HEK293 (cell line): ENCODE measurements at regions not wholly inside any gene's neighbourhood (a gene's known extent, or its start where the extent isn't known, plus 50 kb on each side); places are given as distances from the start of the nearest gene placed in this dataset.

Experiments
- CTCF ChIA-PET: fragments of 350-600 bp; formaldehyde crosslinking; extraction: SDS; loops from one replicate; lab custom pipeline; 2021; ENCODE audit warnings: antibody characterized with exemption; lab: Yijun Ruan, JAX
- POLR2A ChIA-PET: fragments of 300-600 bp; formaldehyde crosslinking; extraction: SDS; loops from one replicate; lab custom pipeline; 2020; ENCODE audit warnings: antibody characterized with exemption, inconsistent platforms; lab: Yijun Ruan, JAX
- H3K27ac ChIP-seq: fragments of 200-500 bp; sonication (Bioruptor generic); 2 replicates; pipeline ENCODE4 v1.5.1; 2014; ENCODE audit warnings: low read depth, low read length, control low read depth, inconsistent platforms; ENCODE audit errors: extremely low read depth
- H3K36me3 ChIP-seq, 2 experiments: fragments of 200-500 bp in 1 of 2; sonication (Bioruptor generic) in 1 of 2; 1 replicate in 1 of 2; 2 replicates in 1 of 2; pipeline ENCODE4 v1.5.1; 2014 to 2017; ENCODE audit warnings: inconsistent platforms in 2 of 2, low read length in 2 of 2; ENCODE audit not compliant: control insufficient read depth in 2 of 2, insufficient read depth in 1 of 2
- H3K4me1 ChIP-seq: fragments of 200-500 bp; sonication (Bioruptor generic); 2 replicates; pipeline ENCODE4 v1.5.1; 2014; ENCODE audit warnings: mild to moderate bottlenecking, low read length, inconsistent platforms; ENCODE audit not compliant: control insufficient read depth, insufficient read depth
- H3K4me3 ChIP-seq: 2 replicates; pipeline ENCODE4 v1.5.1; 2011; ENCODE audit warnings: low read depth, mild to moderate bottlenecking, control low read depth, low read length, moderate library complexity
- H3K9me3 ChIP-seq: fragments of 200-500 bp; sonication (Bioruptor generic); 2 replicates; pipeline ENCODE4 v1.5.1; 2014; ENCODE audit warnings: low read depth, low read length, inconsistent platforms; ENCODE audit not compliant: control insufficient read depth, insufficient read depth
- TRIM28 ChIP-seq: IDR thresholded peaks from 2 replicates; pipeline ENCODE4 v1.6.1; 2011; ENCODE audit warnings: low read length, control low read depth, borderline replicate concordance
- ZFHX2 ChIP-seq: fragments of 450-650 bp; formaldehyde crosslinking; conservative IDR thresholded peaks from 2 replicates; pipeline ENCODE4 v1.5.1; 2016; ENCODE audit warnings: missing biosample characterization, missing genetic modification characterization
- ZNF175 ChIP-seq: fragments of 450-650 bp; formaldehyde crosslinking; IDR thresholded peaks from 2 replicates; pipeline ENCODE4 v1.5.1; 2016; ENCODE audit warnings: missing biosample characterization, missing genetic modification characterization
- ZNF416 ChIP-seq: fragments of 450-650 bp; formaldehyde crosslinking; IDR thresholded peaks from 2 replicates; pipeline ENCODE4 v1.5.1; 2016; ENCODE audit warnings: missing biosample characterization, missing genetic modification characterization
- ZNF423 ChIP-seq: fragments of 450-650 bp; formaldehyde crosslinking; IDR thresholded peaks from 2 replicates; pipeline ENCODE4 v1.5.1; 2016; ENCODE audit warnings: missing biosample characterization, missing genetic modification characterization
- ZNF473 ChIP-seq: fragments of 450-650 bp; formaldehyde crosslinking; IDR thresholded peaks from 2 replicates; pipeline ENCODE4 v1.5.1; 2017; ENCODE audit warnings: missing biosample characterization, missing genetic modification characterization
- ZNF571 ChIP-seq: fragments of 450-650 bp; formaldehyde crosslinking; IDR thresholded peaks from 2 replicates; pipeline ENCODE4 v1.5.0; 2017; ENCODE audit warnings: missing biosample characterization, missing genetic modification characterization
- ZNF626 ChIP-seq: fragments of 450-650 bp; sonication (Bioruptor Pico); formaldehyde crosslinking; IDR thresholded peaks from 2 replicates; pipeline ENCODE4 v1.5.1; 2018; ENCODE audit warnings: missing biosample characterization, missing genetic modification characterization, inconsistent platforms
- ZSCAN16 ChIP-seq: fragments of 450-650 bp; formaldehyde crosslinking; IDR thresholded peaks from 2 replicates; pipeline ENCODE4 v1.5.1; 2016; ENCODE audit warnings: missing biosample characterization, missing genetic modification characterization
- TF ChIP-seq, protein P1 (sequence below): fragments of 450-650 bp; formaldehyde crosslinking; IDR thresholded peaks from 2 replicates; pipeline ENCODE4 v1.5.1; 2016; ENCODE audit warnings: missing biosample characterization, missing genetic modification characterization
- TF ChIP-seq, protein P2 (sequence below): fragments of 450-650 bp; formaldehyde crosslinking; conservative IDR thresholded peaks from 2 replicates; pipeline ENCODE4 v1.5.1; 2016; ENCODE audit warnings: low read depth, missing biosample characterization, missing genetic modification characterization
- TF ChIP-seq, protein P3 (sequence below): fragments of 450-650 bp; formaldehyde crosslinking; IDR thresholded peaks from 2 replicates; pipeline ENCODE4 v1.5.1; 2017; ENCODE audit warnings: missing biosample characterization, missing genetic modification characterization
- TF ChIP-seq, protein P4 (sequence below): fragments of 450-650 bp; formaldehyde crosslinking; IDR thresholded peaks from 2 replicates; pipeline ENCODE4 v1.5.1; 2016; ENCODE audit warnings: missing biosample characterization, missing genetic modification characterization
- TF ChIP-seq, protein P5 (sequence below): fragments of 450-650 bp; formaldehyde crosslinking; IDR thresholded peaks from 2 replicates; pipeline ENCODE4 v1.5.1; 2016; ENCODE audit warnings: missing biosample characterization, missing genetic modification characterization

- TF ChIP-seq ZSCAN16 (tag by site-specific recombination), result no peak
- no peak for TF ChIP-seq ZNF416 (tag by site-specific recombination)
- TF ChIP-seq, protein P1, sequence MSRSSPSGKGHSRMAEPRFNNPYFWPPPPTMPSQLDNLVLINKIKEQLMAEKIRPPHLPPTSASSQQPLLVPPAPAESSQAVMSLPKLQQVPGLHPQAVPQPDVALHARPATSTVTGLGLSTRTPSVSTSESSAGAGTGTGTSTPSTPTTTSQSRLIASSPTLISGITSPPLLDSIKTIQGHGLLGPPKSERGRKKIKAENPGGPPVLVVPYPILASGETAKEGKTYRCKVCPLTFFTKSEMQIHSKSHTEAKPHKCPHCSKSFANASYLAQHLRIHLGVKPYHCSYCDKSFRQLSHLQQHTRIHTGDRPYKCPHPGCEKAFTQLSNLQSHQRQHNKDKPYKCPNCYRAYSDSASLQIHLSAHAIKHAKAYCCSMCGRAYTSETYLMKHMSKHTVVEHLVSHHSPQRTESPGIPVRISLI (tag by site-specific recombination), result no peak
- TF ChIP-seq, protein P2, sequence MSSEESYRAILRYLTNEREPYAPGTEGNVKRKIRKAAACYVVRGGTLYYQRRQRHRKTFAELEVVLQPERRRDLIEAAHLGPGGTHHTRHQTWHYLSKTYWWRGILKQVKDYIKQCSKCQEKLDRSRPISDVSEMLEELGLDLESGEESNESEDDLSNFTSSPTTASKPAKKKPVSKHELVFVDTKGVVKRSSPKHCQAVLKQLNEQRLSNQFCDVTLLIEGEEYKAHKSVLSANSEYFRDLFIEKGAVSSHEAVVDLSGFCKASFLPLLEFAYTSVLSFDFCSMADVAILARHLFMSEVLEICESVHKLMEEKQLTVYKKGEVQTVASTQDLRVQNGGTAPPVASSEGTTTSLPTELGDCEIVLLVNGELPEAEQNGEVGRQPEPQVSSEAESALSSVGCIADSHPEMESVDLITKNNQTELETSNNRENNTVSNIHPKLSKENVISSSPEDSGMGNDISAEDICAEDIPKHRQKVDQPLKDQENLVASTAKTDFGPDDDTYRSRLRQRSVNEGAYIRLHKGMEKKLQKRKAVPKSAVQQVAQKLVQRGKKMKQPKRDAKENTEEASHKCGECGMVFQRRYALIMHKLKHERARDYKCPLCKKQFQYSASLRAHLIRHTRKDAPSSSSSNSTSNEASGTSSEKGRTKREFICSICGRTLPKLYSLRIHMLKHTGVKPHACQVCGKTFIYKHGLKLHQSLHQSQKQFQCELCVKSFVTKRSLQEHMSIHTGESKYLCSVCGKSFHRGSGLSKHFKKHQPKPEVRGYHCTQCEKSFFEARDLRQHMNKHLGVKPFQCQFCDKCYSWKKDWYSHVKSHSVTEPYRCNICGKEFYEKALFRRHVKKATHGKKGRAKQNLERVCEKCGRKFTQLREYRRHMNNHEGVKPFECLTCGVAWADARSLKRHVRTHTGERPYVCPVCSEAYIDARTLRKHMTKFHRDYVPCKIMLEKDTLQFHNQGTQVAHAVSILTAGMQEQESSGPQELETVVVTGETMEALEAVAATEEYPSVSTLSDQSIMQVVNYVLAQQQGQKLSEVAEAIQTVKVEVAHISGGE, result no peak
- TF ChIP-seq ZNF571 (tag by site-specific recombination), result no peak
- no peak for TF ChIP-seq ZNF175 (tag by site-specific recombination)
- TF ChIP-seq, protein P3, sequence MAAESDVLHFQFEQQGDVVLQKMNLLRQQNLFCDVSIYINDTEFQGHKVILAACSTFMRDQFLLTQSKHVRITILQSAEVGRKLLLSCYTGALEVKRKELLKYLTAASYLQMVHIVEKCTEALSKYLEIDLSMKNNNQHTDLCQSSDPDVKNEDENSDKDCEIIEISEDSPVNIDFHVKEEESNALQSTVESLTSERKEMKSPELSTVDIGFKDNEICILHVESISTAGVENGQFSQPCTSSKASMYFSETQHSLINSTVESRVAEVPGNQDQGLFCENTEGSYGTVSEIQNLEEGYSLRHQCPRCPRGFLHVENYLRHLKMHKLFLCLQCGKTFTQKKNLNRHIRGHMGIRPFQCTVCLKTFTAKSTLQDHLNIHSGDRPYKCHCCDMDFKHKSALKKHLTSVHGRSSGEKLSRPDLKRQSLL, result no peak
- TF ChIP-seq ZFHX2 (tag by site-specific recombination), result no peak
- TF ChIP-seq, protein P4, sequence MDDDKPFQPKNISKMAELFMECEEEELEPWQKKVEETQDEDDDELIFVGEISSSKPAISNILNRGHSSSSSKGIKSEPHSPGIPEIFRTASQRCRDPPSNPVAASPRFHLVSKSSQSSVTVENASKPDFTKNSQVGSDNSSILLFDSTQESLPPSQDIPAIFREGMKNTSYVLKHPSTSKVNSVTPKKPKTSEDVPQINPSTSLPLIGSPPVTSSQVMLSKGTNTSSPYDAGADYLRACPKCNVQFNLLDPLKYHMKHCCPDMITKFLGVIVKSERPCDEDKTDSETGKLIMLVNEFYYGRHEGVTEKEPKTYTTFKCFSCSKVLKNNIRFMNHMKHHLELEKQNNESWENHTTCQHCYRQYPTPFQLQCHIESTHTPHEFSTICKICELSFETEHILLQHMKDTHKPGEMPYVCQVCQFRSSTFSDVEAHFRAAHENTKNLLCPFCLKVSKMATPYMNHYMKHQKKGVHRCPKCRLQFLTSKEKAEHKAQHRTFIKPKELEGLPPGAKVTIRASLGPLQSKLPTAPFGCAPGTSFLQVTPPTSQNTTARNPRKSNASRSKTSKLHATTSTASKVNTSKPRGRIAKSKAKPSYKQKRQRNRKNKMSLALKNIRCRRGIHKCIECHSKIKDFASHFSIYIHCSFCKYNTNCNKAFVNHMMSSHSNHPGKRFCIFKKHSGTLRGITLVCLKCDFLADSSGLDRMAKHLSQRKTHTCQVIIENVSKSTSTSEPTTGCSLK (tag by site-specific recombination), result no peak
- TF ChIP-seq ZNF423, result no peak
- TF ChIP-seq TRIM28, result no peak
- POLR2A ChIA-PET, result interaction anchor here (0.7 kb wide), 1 partner anchor 14 kb away, joined by 3 read pairs; no protein-coding TSS in a partner anchor
- CTCF ChIA-PET, result interaction anchor here (0.7 to 0.8 kb wide), 3 partner anchors 80 to 422 kb away, joined by 3 to 4 read pairs (median 4); no protein-coding TSS in a partner anchor
- no peak overlapping the region for H3K4me3 ChIP-seq
- peaks cover 3% of the 10 kb centered on the region; the same call in 1 of the 2 replicates for H3K4me1 ChIP-seq
- H3K9me3 ChIP-seq, result no peaks in the 10 kb centered on the region
- no peak overlapping the region for H3K27ac ChIP-seq
- H3K36me3 ChIP-seq, result no peaks in the 10 kb centered on the region
These were observed 449.7 kb upstream of the SULF2 start for GRCh38 chr20:48234951-48235350.

GRCh38 chr20:48231253-48231930 is 446.1 kb upstream of the SULF2 start:
- TF ChIP-seq ZNF626 (tag by site-specific recombination) (no peak), ZNF473 (tag by site-specific recombination) (no peak)
- TF ChIP-seq, protein P5, sequence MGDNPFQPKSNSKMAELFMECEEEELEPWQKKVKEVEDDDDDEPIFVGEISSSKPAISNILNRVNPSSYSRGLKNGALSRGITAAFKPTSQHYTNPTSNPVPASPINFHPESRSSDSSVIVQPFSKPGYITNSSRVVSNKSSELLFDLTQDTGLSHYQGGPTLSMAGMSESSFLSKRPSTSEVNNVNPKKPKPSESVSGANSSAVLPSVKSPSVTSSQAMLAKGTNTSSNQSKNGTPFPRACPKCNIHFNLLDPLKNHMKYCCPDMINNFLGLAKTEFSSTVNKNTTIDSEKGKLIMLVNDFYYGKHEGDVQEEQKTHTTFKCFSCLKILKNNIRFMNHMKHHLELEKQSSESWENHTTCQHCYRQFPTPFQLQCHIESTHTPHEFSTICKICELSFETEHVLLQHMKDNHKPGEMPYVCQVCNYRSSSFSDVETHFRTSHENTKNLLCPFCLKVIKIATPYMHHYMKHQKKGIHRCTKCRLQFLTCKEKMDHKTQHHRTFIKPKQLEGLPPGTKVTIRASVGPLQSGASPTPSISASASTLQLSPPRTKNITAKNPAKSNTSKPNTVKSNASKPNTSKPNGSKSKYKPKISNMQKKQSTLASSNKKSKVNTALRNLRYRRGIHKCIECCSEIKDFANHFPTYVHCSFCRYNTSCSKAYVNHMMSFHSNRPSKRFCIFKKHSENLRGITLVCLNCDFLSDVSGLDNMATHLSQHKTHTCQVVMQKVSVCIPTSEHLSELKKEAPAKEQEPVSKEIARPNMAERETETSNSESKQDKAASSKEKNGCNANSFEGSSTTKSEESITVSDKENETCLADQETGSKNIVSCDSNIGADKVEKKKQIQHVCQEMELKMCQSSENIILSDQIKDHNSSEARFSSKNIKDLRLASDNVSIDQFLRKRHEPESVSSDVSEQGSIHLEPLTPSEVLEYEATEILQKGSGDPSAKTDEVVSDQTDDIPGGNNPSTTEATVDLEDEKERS (tag by site-specific recombination), result no peak
- ChIA-PET CTCF (interaction anchor here (0.6 kb wide), 1 partner anchor 444 kb away, joined by 3 read pairs; no protein-coding TSS in a partner anchor), POLR2A (no interaction called here)
- H3K36me3 ChIP-seq, result no peaks in the 10 kb centered on the region
- no peak overlapping the region for H3K27ac ChIP-seq
- no peaks in the 10 kb centered on the region for H3K4me1 ChIP-seq
- no peaks in the 10 kb centered on the region for H3K9me3 ChIP-seq
- H3K4me3 ChIP-seq, result no peak overlapping the region
